ENCODE measurements at regions not wholly inside any gene's neighbourhood (a gene's known extent, or its start where the extent isn't known, plus 50 kb on each side); places are given as distances from the start of the nearest gene placed in this dataset.

DNA sequence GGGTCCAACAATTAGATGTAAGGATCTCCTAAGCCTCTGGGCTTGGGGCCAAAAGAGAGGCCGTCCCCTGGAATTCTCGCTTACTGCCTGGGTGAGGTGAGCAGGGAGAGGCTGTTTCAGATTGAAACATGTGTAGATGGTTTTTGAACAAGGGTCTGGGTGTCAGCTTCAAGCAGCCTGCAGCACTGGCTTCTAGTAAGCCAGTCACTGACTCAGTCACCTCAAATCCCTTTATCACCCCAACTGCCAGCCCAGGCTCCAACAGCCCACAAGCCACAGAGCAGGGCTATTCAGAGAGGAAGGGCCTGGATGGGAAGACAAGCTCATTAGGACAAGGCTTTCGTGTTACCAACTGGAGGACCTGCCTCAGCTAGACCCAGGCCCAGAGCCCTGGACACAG, 180.2 kb downstream of the CCT6B start:
- no peak for DNase-seq
- intact Hi-C loops (cut with DNase I), result no loop called here

DNA sequence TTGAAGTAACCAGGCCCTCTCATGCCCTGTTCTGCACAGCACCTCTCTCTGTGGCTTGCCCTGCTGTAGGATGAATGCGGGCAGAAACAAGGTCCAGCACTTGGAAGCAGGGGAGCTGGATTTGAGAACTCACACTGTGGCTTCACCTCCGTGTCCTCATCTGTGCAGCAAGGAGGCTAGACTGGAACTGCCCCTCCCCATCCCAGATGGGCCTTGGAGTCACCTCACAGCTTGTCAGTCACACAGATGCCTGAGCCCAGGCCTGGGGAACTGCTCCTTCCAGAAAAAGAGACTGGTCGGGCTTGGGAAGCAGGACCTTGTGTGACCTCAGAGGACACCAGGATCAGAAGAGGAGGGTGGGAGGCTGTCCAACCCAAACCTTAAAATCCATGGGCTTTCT, 180.8 kb downstream of the CCT6B start:
- Histone ChIP-seq H3K27me3 (no peaks in the 10 kb centered on the region), H3K36me3 (no peaks in the 10 kb centered on the region), H3K27ac (no peak overlapping the region), H3K4me3 (no peak overlapping the region), H3K9me3 (no peaks in the 10 kb centered on the region), H3K4me1 (no peaks in the 10 kb centered on the region), H3K9ac (ENCODE audit: low read depth in 2 of 2, low read length in 2 of 2) (no peak overlapping the region)
- intact Hi-C loops (cut with DNase I), result no loop called here
- no peak for DNase-seq
- TF ChIP-seq, protein P1, sequence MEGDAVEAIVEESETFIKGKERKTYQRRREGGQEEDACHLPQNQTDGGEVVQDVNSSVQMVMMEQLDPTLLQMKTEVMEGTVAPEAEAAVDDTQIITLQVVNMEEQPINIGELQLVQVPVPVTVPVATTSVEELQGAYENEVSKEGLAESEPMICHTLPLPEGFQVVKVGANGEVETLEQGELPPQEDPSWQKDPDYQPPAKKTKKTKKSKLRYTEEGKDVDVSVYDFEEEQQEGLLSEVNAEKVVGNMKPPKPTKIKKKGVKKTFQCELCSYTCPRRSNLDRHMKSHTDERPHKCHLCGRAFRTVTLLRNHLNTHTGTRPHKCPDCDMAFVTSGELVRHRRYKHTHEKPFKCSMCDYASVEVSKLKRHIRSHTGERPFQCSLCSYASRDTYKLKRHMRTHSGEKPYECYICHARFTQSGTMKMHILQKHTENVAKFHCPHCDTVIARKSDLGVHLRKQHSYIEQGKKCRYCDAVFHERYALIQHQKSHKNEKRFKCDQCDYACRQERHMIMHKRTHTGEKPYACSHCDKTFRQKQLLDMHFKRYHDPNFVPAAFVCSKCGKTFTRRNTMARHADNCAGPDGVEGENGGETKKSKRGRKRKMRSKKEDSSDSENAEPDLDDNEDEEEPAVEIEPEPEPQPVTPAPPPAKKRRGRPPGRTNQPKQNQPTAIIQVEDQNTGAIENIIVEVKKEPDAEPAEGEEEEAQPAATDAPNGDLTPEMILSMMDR (IDR thresholded peaks at IDR 0.05), result no peak

More for the DNA sequence above, 180.2 kb downstream of the CCT6B start:
- no peak overlapping the region for H3K27ac ChIP-seq
- no peaks in the 10 kb centered on the region for H3K4me1 ChIP-seq
- no peaks in the 10 kb centered on the region for H3K27me3 ChIP-seq
- H3K4me3 ChIP-seq, result no peak overlapping the region
- no peak overlapping the region for H3K9ac ChIP-seq (ENCODE audit: low read depth in 2 of 2, low read length in 2 of 2)
- TF ChIP-seq, protein P1 (IDR thresholded peaks at IDR 0.05), result no peak
- no peaks in the 10 kb centered on the region for H3K9me3 ChIP-seq
- no peaks in the 10 kb centered on the region for H3K36me3 ChIP-seq

DNA sequence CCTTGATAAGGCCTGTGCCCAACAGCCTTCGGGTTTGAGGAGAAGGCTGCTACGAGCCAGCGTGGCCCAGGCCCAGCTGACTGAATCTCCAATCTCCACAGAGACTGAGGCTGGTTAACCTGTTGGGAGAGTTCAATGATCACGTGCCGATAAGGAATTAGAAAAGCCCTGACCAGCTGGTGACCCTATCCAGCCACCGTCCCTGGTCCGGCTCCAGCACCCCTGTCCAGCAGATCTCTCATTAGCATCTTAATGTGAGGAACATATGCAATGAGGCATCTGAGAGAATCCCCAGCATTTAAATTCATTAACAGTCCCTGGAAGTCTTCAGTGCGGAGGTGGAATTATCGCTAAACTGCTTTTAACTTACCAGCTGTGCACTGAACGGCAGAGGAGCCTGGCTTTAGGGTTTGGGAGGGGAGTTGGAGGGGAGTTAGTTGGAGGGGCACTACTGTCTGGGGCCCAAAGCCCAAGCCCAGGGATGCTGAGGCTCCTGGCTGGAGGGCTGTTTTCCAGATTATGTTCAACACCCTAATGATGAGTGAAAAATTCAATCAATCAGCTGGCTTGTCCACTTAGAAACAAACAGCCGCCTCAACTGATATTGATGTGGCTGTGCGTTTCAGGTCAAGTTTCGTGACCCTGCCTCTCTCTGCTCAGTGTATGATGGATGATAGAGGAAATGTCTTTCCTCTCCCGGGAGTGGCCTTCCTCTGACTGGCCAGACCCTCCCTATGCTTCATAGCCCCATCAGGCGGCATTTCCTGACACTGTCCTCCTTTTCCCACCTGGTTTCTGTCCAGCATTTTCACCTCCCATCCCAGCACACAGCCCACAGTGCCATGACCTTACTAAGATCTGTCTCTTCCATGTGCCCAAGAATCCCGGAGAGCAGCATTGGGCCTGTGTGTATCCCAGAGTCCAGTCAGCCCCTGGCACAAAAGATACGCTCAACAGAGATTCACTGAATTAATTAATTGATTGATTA, 184.5 kb downstream of the CCT6B start:
- intact Hi-C loops (cut with DNase I), result loop anchor here (10.0 kb wide), 1 partner anchor 58 kb away; no protein-coding TSS in a partner anchor
- H3K36me3 ChIP-seq, result no peaks in the 10 kb centered on the region
- TF ChIP-seq, protein P1 (IDR thresholded peaks at IDR 0.05), result no peak
- no peak for DNase-seq
- H3K27me3 ChIP-seq, result no peaks in the 10 kb centered on the region
- no peak overlapping the region for H3K27ac ChIP-seq
- H3K9me3 ChIP-seq, result no peaks in the 10 kb centered on the region
- no peak overlapping the region for H3K4me3 ChIP-seq
- H3K4me1 ChIP-seq, result no peaks in the 10 kb centered on the region
- H3K9ac ChIP-seq (ENCODE audit: low read depth in 2 of 2, low read length in 2 of 2), result no peak overlapping the region

DNA sequence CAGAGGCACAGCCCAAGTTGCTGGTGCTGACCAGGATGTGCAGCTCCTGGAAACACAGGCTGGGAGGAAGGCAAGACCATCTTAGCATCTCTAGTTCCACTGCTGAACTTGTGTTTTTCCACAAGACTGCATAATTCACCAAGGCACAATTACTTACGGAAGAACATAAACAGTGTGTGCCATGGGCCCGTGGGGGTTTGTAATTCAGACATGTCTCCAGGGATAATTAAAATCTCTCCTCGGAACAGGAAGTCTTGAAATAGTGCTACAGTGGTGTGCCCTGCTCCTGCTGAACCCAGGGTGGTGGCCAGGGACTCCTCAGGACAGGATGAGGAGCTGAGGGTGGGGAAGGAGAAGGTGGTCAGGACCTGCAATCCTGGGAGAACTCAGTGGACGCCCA, 188.2 kb downstream of the CCT6B start:
- H3K9me3 ChIP-seq, result no peaks in the 10 kb centered on the region
- H3K4me1 ChIP-seq, result no peaks in the 10 kb centered on the region
- intact Hi-C loops (cut with DNase I), result loop anchor here (10.0 kb wide), 1 partner anchor 62 kb away; no protein-coding TSS in a partner anchor
- H3K27ac ChIP-seq, result no peak overlapping the region
- no peak overlapping the region for H3K4me3 ChIP-seq
- H3K27me3 ChIP-seq, result no peaks in the 10 kb centered on the region
- DNase-seq, result no peak
- TF ChIP-seq, protein P1 (IDR thresholded peaks at IDR 0.05), result no peak
- no peaks in the 10 kb centered on the region for H3K36me3 ChIP-seq
- no peak overlapping the region for H3K9ac ChIP-seq (ENCODE audit: low read depth in 2 of 2, low read length in 2 of 2)

DNA sequence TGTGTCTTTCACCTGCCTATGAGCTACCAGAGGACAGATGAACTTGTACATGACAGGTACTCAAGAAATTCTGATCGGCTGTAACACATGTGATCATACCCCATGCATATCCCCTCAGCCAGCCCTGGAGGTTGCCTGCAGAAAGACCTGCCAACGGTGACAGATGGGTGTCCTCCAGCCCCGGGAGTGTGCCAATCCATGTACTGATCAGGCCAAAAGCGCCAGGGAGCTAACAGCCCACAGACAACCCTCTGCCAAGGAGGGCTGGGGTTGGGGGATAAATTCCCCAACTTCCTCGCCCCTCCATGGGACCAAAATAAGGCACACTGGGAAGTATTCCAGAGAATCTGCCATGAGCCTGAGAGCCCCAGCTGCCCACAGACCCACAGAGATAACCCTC, 189.4 kb downstream of the CCT6B start:
- Histone ChIP-seq H3K4me3 (no peak overlapping the region), H3K9me3 (no peaks in the 10 kb centered on the region), H3K27me3 (no peaks in the 10 kb centered on the region), H3K4me1 (no peaks in the 10 kb centered on the region), H3K27ac (no peak overlapping the region), H3K9ac (ENCODE audit: low read depth in 2 of 2, low read length in 2 of 2) (no peak overlapping the region), H3K36me3 (no peaks in the 10 kb centered on the region)
- intact Hi-C loops (cut with DNase I), result loop anchor here (10.0 kb wide), 1 partner anchor 63 kb away; no protein-coding TSS in a partner anchor
- no peak for DNase-seq
- TF ChIP-seq, protein P1 (IDR thresholded peaks at IDR 0.05), result no peak

Measured in colonic mucosa (tissue), 4 donors.